ENCODE measurements at regions not wholly inside any gene's neighbourhood (a gene's known extent, or its start where the extent isn't known, plus 50 kb on each side); places are given as distances from the start of the nearest gene placed in this dataset.

- no peaks in the 10 kb centered on the region for H3K27me3 ChIP-seq
- H3K4me3 ChIP-seq = no peak overlapping the region
- H3K36me3 ChIP-seq = no peaks in the 10 kb centered on the region
- no peaks in the 10 kb centered on the region for H3K9me3 ChIP-seq
- TF ChIP-seq CTCF (IDR thresholded peaks at IDR 0.05) (no peak), POLR2AphosphoS5 (IDR thresholded peaks at IDR 0.05; ENCODE audit: insufficient read depth in 1 of 2, low read depth in 1 of 2) (no peak), POLR2A (IDR thresholded peaks at IDR 0.05) (no peak)
- DNase-seq (ENCODE audit: extremely low spot score in 2 of 2) = no peak
- no peaks in the 10 kb centered on the region for H3K4me1 ChIP-seq
- no peak overlapping the region for H3K27ac ChIP-seq
- intact Hi-C loops (cut with DNase I) = no loop called here
Observed at GRCh38 chr12:105832806-105833205, 305.9 kb downstream of the NUAK1 start.

GRCh38 chr12:105834496-105834895 lies 304.3 kb downstream of the NUAK1 start:
- no peak overlapping the region for H3K27ac ChIP-seq
- intact Hi-C loops (cut with DNase I) = no loop called here
- H3K27me3 ChIP-seq = no peaks in the 10 kb centered on the region
- TF ChIP-seq POLR2A (IDR thresholded peaks at IDR 0.05) (no peak), CTCF (IDR thresholded peaks at IDR 0.05) (no peak), POLR2AphosphoS5 (IDR thresholded peaks at IDR 0.05; ENCODE audit: insufficient read depth in 1 of 2, low read depth in 1 of 2) (no peak)
- no peaks in the 10 kb centered on the region for H3K36me3 ChIP-seq
- no peak for DNase-seq (ENCODE audit: extremely low spot score in 2 of 2)
- no peaks in the 10 kb centered on the region for H3K4me1 ChIP-seq
- no peaks in the 10 kb centered on the region for H3K9me3 ChIP-seq
- no peak overlapping the region for H3K4me3 ChIP-seq

GRCh38 chr12:105835580-105836241 lies 303.0 kb downstream of the NUAK1 start:
- DNase-seq (ENCODE audit: extremely low spot score in 2 of 2) = no peak
- Histone ChIP-seq H3K27me3 (no peaks in the 10 kb centered on the region), H3K36me3 (no peaks in the 10 kb centered on the region), H3K4me3 (no peak overlapping the region), H3K9me3 (no peaks in the 10 kb centered on the region), H3K4me1 (no peaks in the 10 kb centered on the region), H3K27ac (no peak overlapping the region)
- intact Hi-C loops (cut with DNase I) = no loop called here
- TF ChIP-seq POLR2AphosphoS5 (IDR thresholded peaks at IDR 0.05; ENCODE audit: insufficient read depth in 1 of 2, low read depth in 1 of 2) (no peak), CTCF (IDR thresholded peaks at IDR 0.05) (no peak), POLR2A (IDR thresholded peaks at IDR 0.05) (no peak)

GRCh38 chr12:105836242-105836622 lies 302.5 kb downstream of the NUAK1 start:
- TF ChIP-seq POLR2AphosphoS5 (IDR thresholded peaks at IDR 0.05; ENCODE audit: insufficient read depth in 1 of 2, low read depth in 1 of 2) (no peak), POLR2A (IDR thresholded peaks at IDR 0.05) (no peak), CTCF (IDR thresholded peaks at IDR 0.05) (no peak)
- Histone ChIP-seq H3K27ac (no peak overlapping the region), H3K36me3 (no peaks in the 10 kb centered on the region), H3K4me1 (no peaks in the 10 kb centered on the region), H3K27me3 (no peaks in the 10 kb centered on the region), H3K4me3 (no peak overlapping the region), H3K9me3 (no peaks in the 10 kb centered on the region)
- intact Hi-C loops (cut with DNase I) = no loop called here
- DNase-seq (ENCODE audit: extremely low spot score in 2 of 2) = no peak

GRCh38 chr12:105839629-105840127 lies 299.1 kb downstream of the NUAK1 start:
- H3K9me3 ChIP-seq = no peaks in the 10 kb centered on the region
- DNase-seq (ENCODE audit: extremely low spot score in 2 of 2) = no peak
- peaks cover 11% of the 10 kb centered on the region for H3K4me1 ChIP-seq
- no peak overlapping the region for H3K4me3 ChIP-seq
- intact Hi-C loops (cut with DNase I) = no loop called here
- no peaks in the 10 kb centered on the region for H3K27me3 ChIP-seq
- H3K36me3 ChIP-seq = no peaks in the 10 kb centered on the region
- TF ChIP-seq POLR2A (IDR thresholded peaks at IDR 0.05) (no peak), CTCF (IDR thresholded peaks at IDR 0.05) (no peak), POLR2AphosphoS5 (IDR thresholded peaks at IDR 0.05; ENCODE audit: insufficient read depth in 1 of 2, low read depth in 1 of 2) (no peak)
- no peak overlapping the region for H3K27ac ChIP-seq
